ENCODE measurements at regions not wholly inside any gene's neighbourhood (a gene's known extent, or its start where the extent isn't known, plus 50 kb on each side); places are given as distances from the start of the nearest gene placed in this dataset.

DNA sequence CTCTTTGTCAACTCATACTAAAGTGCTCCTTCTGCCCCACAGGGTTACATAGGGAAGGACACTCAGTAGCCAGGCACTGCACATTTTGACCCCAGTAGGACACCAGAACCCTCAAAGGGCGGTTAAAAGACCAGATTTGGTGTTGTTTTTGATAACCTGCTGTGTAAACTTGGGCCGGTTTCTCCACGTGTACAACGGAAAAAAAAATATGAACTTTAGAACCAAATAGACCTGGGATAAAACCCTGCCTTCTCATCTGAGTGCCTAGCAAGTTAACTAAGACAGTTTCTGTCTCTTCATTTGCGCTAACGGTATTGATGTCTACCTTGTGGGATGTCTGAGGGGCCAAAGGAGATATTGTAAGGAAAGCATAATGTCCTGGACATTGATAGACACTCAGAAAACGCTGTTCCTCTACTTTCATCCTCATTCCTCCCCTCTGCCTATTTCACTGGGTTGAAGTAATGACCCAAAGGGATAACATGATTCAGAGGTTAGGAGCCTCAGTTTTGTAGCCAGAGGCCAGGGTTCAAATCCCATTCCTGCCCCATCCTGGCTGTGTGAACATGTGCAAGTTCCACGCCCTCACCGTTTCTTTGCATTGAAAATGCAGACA is 155.9 kb upstream of the LPP start:
- TF ChIP-seq, protein P1, sequence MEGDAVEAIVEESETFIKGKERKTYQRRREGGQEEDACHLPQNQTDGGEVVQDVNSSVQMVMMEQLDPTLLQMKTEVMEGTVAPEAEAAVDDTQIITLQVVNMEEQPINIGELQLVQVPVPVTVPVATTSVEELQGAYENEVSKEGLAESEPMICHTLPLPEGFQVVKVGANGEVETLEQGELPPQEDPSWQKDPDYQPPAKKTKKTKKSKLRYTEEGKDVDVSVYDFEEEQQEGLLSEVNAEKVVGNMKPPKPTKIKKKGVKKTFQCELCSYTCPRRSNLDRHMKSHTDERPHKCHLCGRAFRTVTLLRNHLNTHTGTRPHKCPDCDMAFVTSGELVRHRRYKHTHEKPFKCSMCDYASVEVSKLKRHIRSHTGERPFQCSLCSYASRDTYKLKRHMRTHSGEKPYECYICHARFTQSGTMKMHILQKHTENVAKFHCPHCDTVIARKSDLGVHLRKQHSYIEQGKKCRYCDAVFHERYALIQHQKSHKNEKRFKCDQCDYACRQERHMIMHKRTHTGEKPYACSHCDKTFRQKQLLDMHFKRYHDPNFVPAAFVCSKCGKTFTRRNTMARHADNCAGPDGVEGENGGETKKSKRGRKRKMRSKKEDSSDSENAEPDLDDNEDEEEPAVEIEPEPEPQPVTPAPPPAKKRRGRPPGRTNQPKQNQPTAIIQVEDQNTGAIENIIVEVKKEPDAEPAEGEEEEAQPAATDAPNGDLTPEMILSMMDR (IDR thresholded peaks at IDR 0.05): no peak
- no peak overlapping the region for H3K27ac ChIP-seq
- intact Hi-C loops (cut with DNase I; ENCODE audit: low total_unique reads): no loop called here
- no peaks in the 10 kb centered on the region for H3K9me3 ChIP-seq
- DNase-seq: no peak
- H3K4me3 ChIP-seq: no peak overlapping the region
- no peaks in the 10 kb centered on the region for H3K36me3 ChIP-seq
- no peaks in the 10 kb centered on the region for H3K4me1 ChIP-seq
- no peaks in the 10 kb centered on the region for H3K27me3 ChIP-seq

DNA sequence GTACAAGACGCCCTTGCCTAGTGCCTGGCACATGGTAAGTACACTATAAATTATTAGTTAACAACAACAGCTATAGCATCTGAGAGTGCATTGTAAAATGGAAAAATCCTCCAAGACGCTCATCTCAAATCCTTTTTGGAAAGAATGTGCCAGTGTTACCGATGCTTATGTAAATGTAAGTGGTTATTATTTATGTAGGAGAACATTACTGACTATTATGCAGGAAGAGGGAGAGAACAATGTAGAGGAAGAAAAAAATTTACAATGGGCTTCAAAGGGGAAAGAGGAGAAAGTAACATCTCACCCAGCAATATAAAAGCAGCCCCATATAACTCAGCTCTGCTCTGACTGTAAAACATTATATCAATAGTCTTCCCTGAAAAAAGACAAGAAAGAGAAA is 155.3 kb upstream of the LPP start:
- Histone ChIP-seq H3K36me3 (no peaks in the 10 kb centered on the region), H3K27me3 (no peaks in the 10 kb centered on the region), H3K4me3 (no peak overlapping the region), H3K27ac (no peak overlapping the region), H3K9me3 (no peaks in the 10 kb centered on the region), H3K4me1 (no peaks in the 10 kb centered on the region)
- intact Hi-C loops (cut with DNase I; ENCODE audit: low total_unique reads): no loop called here
- DNase-seq: no peak
- TF ChIP-seq, protein P1 (IDR thresholded peaks at IDR 0.05): no peak

DNA sequence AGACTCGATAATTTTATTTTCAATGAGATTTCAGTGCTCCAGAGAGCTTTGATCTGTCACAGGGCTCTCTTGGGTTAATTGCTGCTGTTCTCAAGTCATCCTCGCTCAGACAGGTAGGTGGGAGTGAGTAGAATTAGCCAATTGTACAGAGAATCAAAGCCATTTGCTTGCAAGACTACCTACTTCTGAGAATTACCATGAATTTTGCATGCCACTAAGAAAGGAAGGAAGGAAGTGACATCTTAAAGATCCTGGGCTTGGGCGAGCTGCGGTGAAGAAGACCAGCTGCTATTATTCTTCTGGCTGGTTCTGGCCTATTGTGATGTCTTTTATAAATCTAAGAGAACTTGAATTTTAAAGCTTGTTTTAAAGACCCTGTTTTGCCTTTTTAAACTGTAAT is 154.1 kb upstream of the LPP start:
- no peak for DNase-seq
- H3K27me3 ChIP-seq: no peaks in the 10 kb centered on the region
- H3K36me3 ChIP-seq: no peaks in the 10 kb centered on the region
- TF ChIP-seq, protein P1 (IDR thresholded peaks at IDR 0.05): no peak
- H3K4me3 ChIP-seq: no peak overlapping the region
- no peaks in the 10 kb centered on the region for H3K4me1 ChIP-seq
- no peak overlapping the region for H3K27ac ChIP-seq
- intact Hi-C loops (cut with DNase I; ENCODE audit: low total_unique reads): no loop called here
- H3K9me3 ChIP-seq: no peaks in the 10 kb centered on the region

DNA sequence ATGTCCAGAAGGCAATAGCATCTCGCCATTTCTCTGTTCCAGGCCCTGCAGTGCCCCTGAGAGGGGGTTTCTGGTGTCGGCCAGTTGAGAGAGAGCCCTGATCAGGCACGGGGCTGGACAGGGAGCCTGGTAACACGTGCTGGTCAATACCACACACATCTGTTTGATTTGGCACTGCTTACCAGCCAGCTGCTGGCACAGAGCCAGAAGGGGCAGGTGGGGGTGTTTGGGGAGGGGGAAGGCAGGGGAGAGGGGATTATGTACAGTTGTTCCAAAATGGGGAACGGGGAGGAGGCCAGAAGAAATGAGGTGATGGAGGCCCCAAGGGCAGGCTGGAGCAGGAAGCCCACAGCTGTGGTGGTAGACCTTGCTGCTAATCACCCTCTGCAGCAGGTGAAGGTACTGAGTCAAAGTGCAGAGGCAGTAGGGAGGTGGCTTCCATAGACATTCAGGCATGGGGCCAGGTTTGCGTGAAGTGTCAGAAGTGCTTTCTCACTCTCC is 153.5 kb upstream of the LPP start:
- intact Hi-C loops (cut with DNase I; ENCODE audit: low total_unique reads): no loop called here
- no peaks in the 10 kb centered on the region for H3K27me3 ChIP-seq
- no peak overlapping the region for H3K27ac ChIP-seq
- H3K9me3 ChIP-seq: no peaks in the 10 kb centered on the region
- no peak overlapping the region for H3K4me3 ChIP-seq
- no peak for DNase-seq
- H3K4me1 ChIP-seq: no peaks in the 10 kb centered on the region
- no peaks in the 10 kb centered on the region for H3K36me3 ChIP-seq
- TF ChIP-seq, protein P1 (IDR thresholded peaks at IDR 0.05): no peak

DNA sequence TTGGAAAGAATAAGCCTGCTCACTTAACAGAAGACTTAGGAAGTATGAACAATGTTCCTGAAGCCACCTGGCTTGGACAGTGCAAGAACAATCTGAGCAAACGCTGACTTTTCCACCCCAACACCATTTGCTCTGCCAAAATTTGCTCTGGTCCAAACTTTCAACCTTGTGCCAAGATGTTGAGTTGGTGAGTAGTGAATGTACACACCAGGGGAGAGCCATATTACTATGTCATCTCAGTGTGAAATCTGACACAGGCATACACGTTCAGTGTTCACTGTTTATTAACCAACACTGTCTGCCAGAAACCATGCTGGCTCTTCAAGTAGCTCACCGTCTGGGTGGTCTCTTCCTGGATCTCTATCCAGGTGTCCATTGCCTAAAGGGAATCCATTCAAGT is 152.9 kb upstream of the LPP start:
- TF ChIP-seq, protein P1 (IDR thresholded peaks at IDR 0.05): no peak
- Histone ChIP-seq H3K4me1 (no peaks in the 10 kb centered on the region), H3K27ac (no peak overlapping the region), H3K9me3 (no peaks in the 10 kb centered on the region), H3K36me3 (no peaks in the 10 kb centered on the region), H3K27me3 (no peaks in the 10 kb centered on the region), H3K4me3 (no peak overlapping the region)
- intact Hi-C loops (cut with DNase I; ENCODE audit: low total_unique reads): no loop called here
- DNase-seq: no peak

DNA sequence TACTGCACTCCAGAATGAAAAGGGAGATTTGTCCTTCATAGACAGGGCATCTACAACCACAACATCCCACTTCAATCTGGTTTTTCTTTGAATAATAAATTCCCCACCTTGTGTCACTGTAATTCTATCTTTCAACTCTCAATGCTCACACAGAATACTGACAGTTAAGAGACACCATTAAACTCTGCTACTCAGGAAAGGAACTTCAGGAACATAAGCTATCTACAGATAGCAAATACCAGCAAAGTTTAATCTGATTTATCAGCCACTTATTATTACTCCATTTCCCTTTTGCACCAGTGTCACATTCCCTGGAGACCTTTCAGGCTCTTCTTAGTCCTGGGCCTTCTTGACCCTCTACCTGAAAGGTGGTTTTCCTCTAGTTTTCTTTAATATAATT is 152.0 kb upstream of the LPP start:
- no peak for DNase-seq
- H3K4me3 ChIP-seq: no peak overlapping the region
- H3K27ac ChIP-seq: no peak overlapping the region
- H3K36me3 ChIP-seq: no peaks in the 10 kb centered on the region
- H3K27me3 ChIP-seq: no peaks in the 10 kb centered on the region
- TF ChIP-seq, protein P1 (IDR thresholded peaks at IDR 0.05): no peak
- H3K4me1 ChIP-seq: no peaks in the 10 kb centered on the region
- no peaks in the 10 kb centered on the region for H3K9me3 ChIP-seq
- intact Hi-C loops (cut with DNase I; ENCODE audit: low total_unique reads): no loop called here
